NB4 (cell line): ENCODE measurements at regions not wholly inside any gene's neighbourhood (a gene's known extent, or its start where the extent isn't known, plus 50 kb on each side); places are given as distances from the start of the nearest gene placed in this dataset.

Experiments used
- MYC ChIP-seq: IDR thresholded peaks from 2 replicates; pipeline ENCODE4 v1.6.1; 2011; ENCODE audit warnings: low read depth, low read length
- POLR2A ChIP-seq: IDR thresholded peaks from 2 replicates; pipeline ENCODE4 v1.6.1; 2011; ENCODE audit warnings: mild to moderate bottlenecking; ENCODE audit not compliant: insufficient read length; ENCODE audit errors: extremely low read depth
- TF ChIP-seq, protein P1 (sequence below): IDR thresholded peaks from one replicate; pipeline ENCODE4 v1.5.1; 2012; ENCODE audit warnings: low read depth, low read length

DNA sequence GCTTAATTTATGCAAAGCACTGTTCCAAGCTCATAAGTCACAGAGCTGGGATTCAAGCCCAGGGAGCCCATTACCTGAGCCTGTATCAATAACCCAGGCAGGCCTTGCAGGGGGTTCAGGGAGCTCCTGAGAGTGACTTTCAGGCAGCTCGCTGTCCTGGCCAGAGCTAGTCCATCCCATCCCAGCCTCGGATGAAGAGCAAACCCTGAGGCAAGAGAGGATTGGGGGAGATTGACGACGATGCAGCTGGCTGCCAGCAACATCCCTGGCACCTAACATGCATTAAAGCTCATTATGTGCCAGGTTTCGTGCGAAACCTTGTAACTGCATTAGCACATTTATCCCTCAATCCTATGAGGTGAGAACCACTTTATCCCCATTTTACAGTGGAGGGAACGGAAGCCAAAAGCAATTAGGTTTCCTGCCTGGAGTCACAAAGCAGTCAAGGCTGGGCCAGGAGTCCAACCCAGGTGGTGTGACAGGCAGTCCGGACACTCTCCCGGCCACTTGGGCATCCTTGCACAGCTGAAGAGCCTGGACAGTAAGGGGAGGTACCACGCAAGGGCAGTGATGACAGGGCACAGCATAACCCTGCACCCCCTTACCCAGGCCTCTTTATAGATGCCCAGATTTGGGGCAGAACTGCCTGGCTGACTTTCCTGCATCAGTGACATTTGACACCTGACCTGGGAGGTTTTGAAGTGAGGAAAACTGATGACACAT, 129.8 kb upstream of the CHST15 start:
- TF ChIP-seq POLR2A (no peak), MYC (no peak)
- TF ChIP-seq, protein P1, sequence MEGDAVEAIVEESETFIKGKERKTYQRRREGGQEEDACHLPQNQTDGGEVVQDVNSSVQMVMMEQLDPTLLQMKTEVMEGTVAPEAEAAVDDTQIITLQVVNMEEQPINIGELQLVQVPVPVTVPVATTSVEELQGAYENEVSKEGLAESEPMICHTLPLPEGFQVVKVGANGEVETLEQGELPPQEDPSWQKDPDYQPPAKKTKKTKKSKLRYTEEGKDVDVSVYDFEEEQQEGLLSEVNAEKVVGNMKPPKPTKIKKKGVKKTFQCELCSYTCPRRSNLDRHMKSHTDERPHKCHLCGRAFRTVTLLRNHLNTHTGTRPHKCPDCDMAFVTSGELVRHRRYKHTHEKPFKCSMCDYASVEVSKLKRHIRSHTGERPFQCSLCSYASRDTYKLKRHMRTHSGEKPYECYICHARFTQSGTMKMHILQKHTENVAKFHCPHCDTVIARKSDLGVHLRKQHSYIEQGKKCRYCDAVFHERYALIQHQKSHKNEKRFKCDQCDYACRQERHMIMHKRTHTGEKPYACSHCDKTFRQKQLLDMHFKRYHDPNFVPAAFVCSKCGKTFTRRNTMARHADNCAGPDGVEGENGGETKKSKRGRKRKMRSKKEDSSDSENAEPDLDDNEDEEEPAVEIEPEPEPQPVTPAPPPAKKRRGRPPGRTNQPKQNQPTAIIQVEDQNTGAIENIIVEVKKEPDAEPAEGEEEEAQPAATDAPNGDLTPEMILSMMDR = no peak
